GM04504 (cell line): ENCODE measurements at regions not wholly inside any gene's neighbourhood (a gene's known extent, or its start where the extent isn't known, plus 50 kb on each side); places are given as distances from the start of the nearest gene placed in this dataset.

Experiments used
- DNase-seq: peaks from one replicate; pipeline ENCODE4 v3.0.0-alpha.2; 2012; ENCODE audit warnings: low read depth

- DNase-seq = no peak
Observed at GRCh38 chr13:78779608-78780007, 120.7 kb upstream of the OBI1 start.

DNA sequence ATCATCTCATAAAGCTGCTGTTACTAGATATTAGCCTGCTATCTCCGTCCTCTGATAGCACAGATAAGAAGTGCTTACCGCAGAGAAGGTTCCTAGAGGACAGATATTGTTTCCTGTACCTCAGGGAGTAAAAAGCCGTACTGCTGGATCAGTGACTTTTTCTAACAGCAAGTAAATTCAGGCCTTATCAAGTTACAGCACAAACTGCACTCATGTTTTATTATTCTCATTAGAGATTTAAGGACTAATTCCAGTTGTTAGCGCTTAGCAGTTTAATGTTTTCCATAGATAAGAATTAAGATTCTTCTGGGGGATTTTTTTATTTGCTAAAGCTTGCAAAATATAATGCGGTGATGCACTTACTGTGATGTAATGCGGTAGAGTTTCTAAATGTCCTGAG, 119.0 kb upstream of the OBI1 start:
- DNase-seq = no peak

DNA sequence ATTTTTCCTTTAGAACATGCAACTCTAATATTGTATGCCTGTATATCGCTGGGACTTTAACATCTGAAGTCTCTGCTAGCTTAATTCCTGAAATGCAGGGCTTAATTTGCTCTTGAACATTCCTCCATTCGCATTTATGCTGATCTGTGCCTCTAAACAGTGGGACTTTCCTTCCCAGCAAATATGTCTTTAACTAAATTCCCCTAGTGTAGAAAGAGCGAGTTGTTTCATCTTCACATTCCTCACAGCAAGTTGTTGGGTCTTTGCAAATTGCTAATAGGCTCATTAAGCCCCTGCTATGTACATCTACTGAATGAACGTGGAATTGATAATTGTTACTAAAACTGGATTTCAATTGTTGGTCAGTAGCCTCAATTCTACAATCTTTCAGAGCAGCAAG, 118.4 kb upstream of the OBI1 start:
- no peak for DNase-seq

DNA sequence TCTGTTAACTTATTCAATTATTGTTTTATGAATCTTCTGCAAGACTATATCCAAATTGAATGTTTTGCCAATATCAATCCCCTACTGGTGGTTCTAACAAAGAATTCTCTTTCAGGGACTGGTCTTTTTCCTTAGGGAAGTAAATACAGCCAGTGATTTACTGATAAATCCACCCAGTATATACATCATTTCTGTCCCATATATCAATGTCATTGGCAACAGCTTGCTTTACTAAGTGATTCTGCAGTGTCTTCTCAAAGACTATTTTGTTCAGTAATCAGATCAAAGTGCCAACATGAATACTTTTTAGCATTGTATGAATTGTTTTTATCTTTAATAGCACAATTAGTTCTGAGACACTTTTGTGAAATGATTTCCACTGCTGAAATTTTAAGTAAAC, 114.0 kb upstream of the OBI1 start:
- no peak for DNase-seq

- no peak for DNase-seq
Observed at GRCh38 chr13:78770601-78771000, 111.6 kb upstream of the OBI1 start.

DNA sequence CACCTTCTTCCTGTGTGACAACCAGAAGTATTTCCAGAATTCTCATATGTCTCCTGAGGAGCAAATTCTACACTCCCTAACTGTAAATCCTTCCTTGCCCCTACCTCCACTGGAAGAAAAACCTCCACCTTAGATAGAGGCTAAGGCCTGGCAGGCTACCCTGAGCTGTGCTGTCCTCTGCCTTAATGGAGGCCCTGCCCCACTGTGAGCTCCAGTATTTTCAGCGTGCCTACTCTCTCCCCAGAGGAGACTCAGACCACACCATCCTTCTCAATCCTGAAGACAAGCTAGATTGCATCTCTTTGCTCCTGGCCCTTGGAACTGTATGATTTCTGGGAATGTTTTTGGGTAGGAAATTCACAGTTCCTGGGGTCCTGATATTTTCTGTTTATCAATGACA, 110.0 kb upstream of the OBI1 start:
- DNase-seq = no peak

DNA sequence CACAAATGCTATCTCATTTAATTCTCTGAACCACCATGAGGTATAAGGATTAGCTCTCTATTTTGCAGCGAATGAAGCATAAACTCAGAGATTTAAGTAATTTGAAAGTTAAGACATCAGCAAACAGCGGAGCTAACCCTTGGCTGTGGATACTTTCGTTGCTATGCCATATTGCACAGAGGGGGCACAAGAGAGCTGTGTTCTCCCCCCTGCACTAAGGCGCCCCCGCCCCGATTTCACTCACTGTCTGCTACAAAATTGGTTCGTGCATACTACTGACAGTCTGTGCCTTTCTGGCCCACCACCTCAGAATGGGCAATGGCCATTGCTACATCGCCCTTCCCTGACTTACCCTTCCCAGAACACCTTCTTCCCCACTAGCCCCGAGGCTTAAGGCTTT, 105.7 kb upstream of the OBI1 start:
- no peak for DNase-seq

- no peak for DNase-seq
Observed at GRCh38 chr13:78762825-78763224, 103.9 kb upstream of the OBI1 start.

GRCh38 chr13:78759704-78760103, 100.7 kb upstream of the OBI1 start:
- DNase-seq = no peak

GRCh38 chr13:78758549-78758948, 99.6 kb upstream of the OBI1 start:
- no peak for DNase-seq

- no peak for DNase-seq
Observed at GRCh38 chr13:78753435-78753834, 94.5 kb upstream of the OBI1 start.

DNA sequence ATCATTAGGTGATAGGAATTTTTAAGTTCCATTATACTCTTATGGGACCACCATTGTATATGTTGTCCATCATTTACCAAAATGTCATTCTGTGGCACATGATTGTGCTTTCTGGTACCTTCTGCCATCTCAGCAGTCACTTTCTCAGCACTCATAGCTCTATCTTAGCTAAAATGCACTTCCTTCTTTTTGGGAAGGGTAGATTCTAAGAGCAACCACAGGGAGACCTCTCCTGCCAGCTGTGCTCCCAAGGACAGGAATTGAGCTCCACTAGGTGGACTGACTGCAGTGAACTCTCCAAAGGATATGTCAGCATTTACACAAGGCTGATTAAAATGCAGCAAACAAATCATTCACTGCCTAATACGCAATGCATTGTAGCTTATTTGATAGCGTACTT, 91.8 kb upstream of the OBI1 start:
- no peak for DNase-seq

GRCh38 chr13:78743973-78744372, 85.0 kb upstream of the OBI1 start:
- DNase-seq = no peak

DNA sequence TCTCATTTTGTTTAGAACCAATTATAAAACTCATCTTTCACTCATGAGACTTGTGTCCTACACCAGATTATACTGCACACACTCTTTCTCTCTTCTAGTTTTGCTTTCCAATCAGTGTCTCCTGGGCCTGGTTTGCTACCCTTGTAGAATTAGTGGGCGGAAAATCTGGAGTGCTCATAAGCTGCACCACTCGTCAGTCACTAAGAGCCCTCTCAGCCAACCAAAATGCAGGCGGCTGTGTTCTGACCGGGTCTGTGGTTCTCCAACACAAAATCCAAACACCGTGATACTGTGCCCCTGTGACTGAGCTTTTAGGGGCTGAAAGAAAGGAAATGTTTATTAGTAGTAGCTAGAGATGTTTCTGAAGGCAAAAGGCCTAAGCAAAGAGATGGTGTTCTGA, 83.7 kb upstream of the OBI1 start:
- no peak for DNase-seq

- no peak for DNase-seq
Observed at GRCh38 chr13:78736142-78736541, 77.2 kb upstream of the OBI1 start.

GRCh38 chr13:78732445-78733017, 73.6 kb upstream of the OBI1 start:
- no peak for DNase-seq

DNA sequence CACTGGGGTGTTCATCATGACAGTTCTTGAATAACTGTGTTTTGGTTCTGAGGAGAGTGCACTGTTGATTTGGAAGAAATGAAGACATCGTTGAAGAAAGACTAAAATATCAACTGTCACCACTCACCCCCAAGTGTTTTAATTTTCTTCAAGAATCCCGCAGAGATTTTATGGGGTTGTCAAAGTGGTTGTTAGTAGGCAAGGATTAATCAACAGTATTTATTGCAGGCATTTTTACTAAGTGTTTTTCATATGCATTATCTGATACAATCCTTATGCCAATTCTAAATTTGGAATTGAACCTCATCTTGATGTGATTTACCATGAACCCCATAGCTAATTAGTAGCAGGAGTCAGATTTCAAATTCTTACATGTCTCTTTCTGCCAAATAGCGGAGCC, 63.7 kb upstream of the OBI1 start:
- no peak for DNase-seq

- no peak for DNase-seq
Observed at GRCh38 chr13:78719367-78719766, 60.4 kb upstream of the OBI1 start.

- DNase-seq = no peak
Observed at GRCh38 chr13:78714717-78715116, 55.8 kb upstream of the OBI1 start.

- no peak for DNase-seq
Observed at GRCh38 chr13:78712831-78713230, 53.9 kb upstream of the OBI1 start.

DNA sequence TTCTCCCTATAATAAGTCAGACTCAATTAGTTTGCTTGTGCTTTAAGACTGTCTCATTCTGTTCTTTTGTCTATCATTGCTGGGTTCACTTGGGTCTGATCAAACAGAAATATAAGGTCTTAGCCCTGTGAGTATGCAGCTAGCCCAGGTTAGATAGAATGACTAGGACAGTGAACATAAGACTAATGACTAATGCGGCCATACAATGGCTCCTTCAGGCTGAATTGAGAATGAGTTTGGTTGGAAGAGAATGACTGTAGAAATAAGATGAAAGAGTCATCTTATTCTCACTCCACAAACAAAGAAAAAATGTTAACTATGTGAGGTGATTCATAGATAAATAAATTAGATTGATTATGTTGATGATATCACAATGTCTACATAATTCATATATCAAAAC, 50.1 kb upstream of the OBI1 start:
- no peak for DNase-seq
